GM18907 (cell line): ENCODE measurements at regions not wholly inside any gene's neighbourhood (a gene's known extent, or its start where the extent isn't known, plus 50 kb on each side); places are given as distances from the start of the nearest gene placed in this dataset.
"Not testable (repeated sequence)": the region's sequence is repeated elsewhere in the genome, so short reads cannot be mapped to it uniquely, and the experiment has no call there.

ENCODE experiments used
- ATAC-seq: cut with Tn5 transposase; IDR thresholded peaks from one replicate; pipeline ENCODE4 v1.9.1; 2021; ENCODE audit warnings: mild to moderate bottlenecking, moderate library complexity; ENCODE audit not compliant: unreplicated experiment

DNA sequence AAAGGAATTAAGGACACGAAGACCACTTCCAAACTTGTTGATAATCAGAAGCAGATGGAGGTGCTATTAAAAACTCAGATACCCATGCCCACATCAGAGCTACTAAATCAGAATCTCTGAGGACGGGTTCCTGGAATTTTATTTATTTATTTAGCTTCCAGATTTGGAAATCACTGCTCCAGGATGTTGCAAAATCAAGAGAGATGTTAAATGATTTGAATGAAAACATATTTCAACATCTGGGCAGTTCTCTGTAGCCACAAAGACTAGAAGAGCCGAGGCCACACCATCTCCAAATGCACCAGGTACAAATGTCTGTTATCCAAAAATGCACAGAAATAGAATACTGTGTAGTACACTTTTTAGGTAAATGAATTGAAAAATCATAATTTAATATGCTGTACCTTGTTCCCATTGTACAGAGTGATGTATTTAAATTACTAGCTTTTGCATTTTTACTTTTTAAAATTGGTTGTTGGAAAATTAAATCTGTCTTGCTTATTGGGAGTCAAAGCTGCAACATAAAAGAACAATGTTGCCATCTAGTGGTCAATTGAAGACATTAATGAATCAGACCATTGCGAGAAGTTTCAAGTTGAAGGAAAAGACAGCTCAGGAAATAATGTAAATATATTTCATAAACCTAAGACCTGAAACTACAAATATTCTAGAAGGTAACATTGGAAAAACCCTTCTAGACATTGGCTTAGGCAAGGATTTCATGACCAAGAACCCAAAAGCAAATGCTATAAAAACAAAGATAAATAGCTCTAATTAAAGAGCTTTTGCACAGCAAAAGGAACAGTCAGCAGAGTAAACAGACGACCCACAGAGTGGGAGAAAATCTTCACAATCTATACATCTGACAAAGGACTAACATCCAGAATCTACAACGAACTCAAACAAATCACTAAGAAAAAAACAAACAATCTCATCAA, 151.3 kb upstream of the TTC29 start:
- no peak for ATAC-seq

DNA sequence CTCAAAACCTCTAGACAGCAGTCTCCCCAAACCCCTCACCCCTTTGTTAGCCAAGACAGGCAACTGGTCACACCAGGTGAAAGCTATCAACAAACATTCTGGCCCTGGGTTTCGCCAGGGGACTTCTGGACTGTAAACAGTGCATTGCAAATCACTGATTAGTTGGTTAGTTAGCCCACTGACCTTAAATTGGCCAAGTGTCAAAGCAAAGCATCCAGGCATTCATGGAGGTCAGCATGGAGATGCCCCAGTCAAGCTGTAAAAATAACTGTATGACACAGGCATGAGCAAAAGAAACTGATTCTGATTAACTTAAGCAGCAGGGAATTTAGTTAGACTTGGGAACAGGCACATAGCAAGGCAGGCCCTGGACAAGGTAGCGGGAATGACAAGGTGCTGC, 156.0 kb upstream of the TTC29 start:
- no peak for ATAC-seq

DNA sequence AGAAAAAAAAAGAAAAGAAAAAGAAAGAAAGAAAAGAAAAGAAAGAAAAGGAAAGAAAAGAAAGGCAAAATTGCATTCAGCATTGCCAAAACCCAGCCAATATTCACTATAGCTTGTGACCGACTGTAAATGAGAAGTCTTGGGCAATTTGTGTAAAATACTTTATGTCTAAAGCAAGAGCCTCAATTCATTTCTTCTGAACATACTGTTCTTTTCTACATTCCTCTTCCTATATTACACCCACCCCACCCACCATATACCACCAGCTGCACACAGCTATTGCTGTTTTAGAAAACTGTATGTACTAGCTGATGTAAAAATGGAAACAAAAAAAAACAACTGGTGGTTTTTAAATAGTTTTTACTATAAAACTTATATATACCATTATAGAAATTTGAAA, 156.9 kb upstream of the TTC29 start:
- ATAC-seq = no peak

DNA sequence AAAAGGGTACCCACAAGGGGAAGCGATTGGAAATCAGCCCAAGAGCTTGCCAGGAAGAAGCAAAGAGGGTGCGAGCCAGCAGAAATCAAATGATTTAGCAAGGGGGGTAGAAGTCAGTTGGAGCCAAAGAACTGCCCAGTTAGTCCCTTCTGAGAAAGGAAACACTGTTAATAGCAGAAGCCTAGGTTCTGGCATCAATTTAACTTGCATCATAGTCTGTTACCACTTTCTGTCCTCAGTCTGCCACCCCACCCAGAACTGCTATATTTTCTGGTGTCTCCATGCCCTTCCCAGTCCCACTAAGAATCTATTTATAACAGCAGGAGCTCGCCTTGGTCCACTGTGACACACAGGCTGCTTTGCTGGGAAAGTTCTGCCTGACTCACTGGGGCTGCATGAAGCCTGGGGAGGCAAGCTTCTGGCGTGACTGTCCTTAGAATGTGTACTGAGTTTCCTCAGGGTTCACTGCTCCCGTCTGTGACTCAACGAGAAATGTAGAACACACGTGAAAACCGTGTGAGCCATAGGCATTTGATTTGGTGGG, 157.8 kb upstream of the TTC29 start:
- ATAC-seq = no peak

DNA sequence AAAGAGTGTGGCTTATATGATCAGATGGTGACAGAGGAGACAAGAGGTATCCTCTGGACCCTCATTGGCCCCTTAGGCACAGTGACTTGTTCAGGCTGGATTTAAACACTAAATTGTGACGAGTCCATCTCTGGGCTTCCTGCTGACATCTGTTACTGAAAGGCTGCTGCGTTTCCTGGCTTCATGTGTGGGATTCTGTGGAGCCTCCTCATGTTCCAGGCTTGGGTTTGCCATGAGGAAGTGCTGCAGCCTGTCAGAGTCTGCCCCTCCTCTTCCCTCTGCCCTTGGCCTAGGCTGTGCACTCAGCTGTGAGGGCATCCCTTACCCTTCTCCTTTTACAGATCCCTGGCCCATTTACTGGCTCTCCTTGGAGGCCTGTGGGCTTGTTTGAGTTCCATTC, 159.1 kb upstream of the TTC29 start:
- ATAC-seq = no peak

DNA sequence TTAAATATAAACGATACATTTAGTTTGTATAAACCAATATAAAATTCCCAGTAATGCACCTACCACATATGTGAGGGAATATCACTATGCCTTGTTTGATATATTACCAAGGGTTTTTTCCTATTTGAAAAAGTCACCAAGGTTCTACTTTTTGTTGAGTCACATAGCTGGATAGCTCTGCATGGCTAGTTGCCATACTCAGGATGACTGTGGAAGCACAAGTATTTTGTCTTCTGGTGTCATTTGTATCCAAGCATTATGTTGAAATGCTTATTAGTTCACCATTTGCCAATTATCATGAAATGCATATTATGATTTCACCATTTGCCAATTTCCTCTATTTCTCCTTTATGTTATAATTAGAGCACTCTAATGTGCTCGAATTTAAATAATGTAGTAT, 162.7 kb upstream of the TTC29 start:
- ATAC-seq = no peak

DNA sequence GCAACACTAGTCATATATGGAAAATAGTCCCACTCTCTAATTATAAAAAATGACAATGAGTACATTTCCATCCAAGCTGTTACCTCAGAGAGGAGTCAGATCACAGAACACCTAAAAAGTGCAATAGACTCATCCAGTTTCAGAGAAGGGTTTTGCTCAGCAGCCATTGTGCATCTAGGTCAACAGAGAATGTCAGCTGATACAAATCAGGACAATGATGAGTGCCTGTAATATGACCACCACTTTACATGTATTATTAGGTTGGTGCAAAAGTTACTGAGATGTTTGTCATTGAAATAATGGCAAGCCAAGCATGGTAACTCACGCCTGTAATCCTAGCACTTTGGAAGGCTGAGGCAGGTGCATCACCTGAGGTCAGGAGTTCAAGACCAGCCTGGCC, 164.1 kb upstream of the TTC29 start:
- ATAC-seq = no peak

DNA sequence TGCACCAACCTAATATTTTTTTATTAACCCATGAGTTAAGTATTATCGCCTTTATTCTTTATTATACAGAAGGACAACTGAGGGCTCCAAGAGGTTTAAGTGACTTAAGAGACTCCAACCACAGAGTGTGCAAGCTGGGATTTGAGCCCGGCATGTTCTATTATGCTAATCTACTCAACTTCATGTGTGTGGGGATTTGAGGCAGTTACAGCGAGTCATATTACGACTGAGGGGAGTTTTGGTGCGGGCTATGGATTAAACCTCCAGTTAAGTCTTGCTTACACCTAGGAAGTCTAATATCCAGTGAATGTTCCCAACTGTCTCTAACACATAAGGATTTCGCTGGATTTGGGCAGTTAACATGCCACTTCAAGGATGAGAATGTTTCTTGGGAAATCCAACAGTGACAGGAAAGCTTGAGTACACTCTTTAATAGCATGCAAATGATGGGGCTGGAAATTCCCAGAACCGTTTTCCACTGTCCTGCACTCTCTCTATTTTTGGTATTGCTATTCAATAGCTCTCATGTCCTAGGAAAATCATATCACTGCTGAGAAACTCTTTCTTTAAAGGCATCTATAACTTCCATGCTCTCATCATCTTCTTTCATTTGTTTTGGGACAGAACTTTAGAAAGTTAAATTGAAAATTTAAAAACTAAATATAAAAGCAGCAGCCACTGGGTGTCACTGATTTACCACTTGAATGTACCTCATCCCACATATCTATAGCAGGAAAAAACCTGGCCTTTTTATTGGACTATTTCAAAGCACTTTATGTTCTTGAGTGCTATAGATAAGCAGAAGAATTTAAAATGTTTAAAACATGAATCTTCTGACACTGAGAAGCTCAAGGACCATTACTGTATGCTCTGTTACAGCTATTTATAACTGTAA, 165.1 kb upstream of the TTC29 start:
- ATAC-seq = no peak

DNA sequence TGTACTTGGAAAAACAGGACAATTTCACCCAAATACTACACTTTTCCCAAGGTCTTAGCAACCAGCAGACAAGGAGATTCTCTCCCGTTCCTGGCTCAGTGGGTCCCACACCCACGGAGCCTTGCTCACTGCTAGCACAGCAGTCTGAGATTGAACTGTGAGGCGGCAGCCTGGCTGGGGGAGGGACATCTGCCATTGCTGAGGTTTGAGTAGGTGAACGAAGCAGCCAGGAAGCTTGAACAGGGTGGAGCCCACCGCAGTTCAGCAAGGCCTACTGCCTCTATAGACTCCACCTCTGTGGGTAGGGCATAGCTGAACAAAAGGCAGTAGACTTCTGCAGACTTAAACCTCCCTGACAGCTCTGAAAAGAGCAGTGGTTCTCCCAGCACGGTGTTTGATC, 166.5 kb upstream of the TTC29 start:
- not testable (repeated sequence) for ATAC-seq

DNA sequence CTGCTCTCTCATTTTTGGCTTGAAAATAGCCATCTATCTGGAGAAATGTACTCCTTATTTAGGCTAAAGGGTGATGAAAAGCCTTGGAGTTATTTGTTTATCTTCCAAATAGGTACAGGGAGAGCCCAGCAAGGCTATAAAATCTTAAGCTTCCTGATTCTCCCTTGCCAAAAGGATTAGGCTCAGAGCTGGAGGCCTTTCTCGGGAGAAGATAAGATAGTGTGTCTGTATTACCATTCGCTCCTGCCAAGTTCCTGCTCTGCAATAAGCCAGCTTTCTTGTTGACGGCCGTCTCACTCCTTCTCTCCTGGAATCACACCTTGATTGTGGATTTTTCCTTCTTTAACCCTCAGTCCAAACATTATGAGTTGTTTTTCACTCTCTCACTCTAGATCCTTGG, 171.8 kb upstream of the TTC29 start:
- ATAC-seq = no peak

DNA sequence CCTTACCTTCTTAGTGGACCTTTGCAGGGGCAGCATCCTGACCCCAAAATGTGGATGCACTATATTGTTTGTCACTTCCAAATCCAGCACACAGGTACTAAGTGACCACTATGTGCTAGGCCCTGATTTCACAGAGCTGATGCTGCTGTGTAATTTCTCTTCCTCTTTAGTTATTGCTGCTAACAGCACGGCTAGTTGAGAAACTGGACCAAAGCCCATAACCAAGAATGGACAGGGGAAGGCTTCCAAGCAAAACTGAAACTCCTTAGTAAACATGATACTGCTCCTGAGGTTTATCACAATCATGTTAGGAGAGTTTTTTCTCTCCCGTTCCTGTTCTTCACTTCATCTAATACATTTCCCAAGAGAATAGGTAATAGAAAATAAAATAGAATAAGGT, 172.9 kb upstream of the TTC29 start:
- ATAC-seq = no peak

DNA sequence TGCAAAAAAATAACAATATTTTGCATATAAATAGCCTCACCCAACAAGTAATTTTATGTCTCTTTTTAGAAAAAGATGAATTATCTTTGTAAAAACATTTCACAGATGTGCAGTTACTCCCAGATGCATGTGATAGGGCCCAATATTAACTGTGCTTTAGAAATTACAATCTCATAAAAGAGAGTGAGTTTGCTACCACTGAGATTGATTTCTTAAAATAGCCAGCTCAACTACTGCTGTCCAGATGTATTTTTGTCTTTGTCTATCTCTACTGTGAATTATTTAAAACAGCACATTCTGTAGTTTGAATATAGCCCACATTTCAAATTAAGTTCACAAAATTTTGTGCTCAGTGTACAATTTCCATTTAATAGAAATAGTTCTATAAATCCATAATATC, 177.0 kb upstream of the TTC29 start:
- ATAC-seq = no peak

DNA sequence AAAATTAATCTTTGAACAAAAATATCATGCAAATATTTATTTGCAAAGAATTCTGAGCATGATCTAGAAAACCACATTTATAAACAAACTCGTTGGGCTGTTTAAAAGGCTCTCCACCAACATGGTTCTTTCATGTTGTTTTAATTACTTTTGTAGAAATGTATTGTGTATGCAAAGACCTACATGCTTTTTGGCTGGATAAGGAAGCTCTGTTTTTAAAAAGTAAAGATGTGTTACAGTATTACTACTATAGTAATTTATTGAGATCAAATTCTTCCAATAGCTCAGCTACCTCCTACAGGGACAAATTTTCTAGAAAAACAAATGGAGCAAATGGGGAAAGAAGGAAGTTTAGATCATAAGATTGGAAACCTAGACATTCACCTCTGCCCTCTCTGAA, 177.5 kb upstream of the TTC29 start:
- no peak for ATAC-seq

DNA sequence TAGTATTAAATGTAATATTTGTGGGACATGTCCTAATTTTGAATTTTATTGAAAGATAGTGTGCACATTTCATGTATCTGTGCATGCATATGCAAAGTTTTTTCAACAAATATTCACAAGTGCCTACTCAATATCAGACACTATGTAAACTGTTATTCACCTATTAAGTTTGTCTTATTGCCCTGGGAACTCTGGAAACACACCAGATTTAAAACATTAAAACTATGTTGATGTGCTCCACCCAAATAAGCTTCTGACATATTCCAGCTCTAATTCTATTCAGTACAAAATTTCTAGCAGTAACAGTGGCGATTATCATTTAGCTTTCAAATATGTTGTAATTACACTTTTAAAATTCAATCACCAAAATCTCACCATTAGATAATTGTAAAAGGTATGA, 183.1 kb upstream of the TTC29 start:
- ATAC-seq = no peak

DNA sequence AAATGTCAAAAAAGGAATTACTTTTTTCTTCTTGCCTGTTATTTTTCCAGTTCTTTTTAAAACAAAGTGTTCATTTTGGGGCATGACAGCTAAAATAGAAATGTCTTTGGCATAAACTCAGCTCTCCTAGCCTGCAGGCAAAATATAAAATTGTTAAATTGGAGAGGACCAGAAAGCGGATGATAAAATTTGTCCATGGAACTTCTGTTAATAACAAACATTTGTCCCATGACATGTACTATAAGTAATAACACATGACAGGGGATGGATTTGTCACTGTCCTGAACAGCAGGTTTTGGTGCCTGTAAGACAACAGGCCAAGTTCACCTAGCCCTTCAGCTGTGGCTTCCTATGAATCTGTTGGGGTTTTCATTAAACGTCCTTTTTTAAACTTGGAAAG, 184.0 kb upstream of the TTC29 start:
- ATAC-seq = no peak

DNA sequence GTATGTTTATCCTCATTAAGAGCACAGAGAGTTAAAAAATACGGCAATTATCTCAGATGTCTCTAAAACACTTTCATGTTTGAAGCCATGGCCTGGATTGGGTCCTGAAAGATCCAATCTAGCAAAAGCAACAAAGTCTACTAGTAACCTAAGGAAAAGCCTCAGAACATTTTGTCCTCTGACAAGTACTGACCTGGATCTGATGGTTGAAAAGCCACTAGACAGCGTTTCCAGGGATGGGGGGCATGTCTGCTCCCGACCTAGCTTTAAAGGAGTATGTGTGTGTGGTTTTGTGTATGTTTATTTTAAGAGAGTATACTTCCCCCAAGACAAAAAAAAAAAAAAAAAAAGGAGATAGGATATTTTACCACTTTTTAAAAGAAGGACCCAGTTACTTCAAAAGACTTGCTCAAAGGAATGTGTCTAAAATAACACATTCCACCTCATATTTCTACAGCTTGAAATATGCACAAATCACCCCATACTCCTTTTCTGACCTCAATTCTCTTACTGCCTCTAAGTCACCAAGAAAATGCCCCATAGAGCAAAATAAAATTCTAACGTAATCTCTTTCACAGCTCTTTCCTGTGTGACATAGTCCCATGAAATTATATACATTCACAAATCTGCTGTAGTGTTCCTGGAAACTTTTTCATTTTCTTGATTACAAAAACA, 189.0 kb upstream of the TTC29 start:
- ATAC-seq = no peak

DNA sequence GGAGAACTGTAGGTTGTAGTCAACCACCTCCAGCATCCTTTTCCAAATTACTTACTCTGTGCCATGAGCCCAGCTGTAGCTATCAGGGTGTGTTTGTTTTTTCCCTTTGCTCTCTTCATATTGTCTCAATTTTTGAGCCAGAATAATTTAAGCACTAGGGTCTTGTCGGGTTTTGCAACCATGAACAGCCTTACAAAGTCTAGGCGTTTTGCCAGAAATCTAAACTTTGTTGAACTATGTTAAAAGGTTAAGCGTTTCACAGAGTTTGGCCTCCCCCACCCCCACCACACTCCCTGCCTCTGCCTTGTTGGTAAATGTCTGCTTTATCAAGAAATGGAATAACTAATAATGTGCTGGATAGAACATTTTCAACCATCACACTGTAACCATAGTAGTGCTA, 190.6 kb upstream of the TTC29 start:
- ATAC-seq = no peak

DNA sequence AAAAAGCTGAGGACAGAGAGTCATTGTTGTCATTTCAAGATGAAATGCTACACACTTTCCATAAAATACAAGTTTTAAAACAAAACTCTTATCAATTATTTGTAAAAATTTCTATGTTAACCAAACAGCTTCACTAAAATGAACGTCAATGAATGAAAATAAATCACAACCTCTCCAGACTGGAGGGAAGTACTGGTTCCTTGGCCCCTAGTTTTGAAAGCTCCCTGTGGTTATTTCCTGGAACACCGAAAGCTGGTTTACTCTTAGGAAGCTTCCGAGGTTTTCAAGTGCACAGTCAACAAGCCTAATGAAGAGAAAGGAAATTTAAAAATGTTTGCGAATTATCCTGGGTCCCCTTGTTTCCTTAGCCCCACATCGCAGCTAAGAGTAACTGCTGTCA, 191.1 kb upstream of the TTC29 start:
- no peak for ATAC-seq

DNA sequence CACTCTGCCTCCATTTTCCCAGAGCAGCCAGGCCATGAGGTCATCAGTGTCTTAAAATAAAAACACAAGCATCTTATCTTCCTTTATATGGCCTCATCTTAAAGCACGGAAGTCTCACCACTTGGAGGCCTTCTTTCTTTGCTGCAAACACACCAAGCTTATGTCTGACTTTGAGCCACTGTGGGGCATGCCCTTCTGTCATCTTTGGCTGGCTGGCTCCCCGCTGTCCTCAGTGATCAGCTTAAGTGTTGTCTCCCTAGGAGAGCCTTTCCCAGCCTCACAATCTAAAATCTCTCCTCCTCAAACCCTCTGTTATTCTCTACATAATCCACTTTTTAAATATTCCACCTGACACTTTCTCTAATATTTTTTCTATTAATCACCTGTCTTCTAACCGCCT, 191.6 kb upstream of the TTC29 start:
- no peak for ATAC-seq

DNA sequence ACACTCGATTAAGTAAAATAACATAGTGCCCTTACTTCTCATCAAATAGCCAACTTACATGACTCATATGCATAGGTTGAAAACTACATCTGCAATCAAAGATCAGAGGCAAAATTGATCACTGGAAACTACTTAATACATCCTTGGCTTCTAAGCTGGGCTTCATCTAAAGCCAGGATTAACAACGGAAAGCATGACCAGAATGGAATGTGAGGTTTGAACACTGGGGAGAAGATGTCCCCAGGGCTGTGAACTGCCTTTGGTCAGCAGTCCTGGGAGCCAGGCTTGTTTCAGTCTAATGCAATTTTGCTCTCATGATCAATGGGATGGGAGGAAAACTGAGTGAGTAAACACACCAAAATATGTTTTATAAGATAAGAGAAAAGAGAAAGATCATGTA, 192.5 kb upstream of the TTC29 start:
- ATAC-seq = no peak
